Lower leg skin (tissue), 4 donors: ENCODE measurements at regions not wholly inside any gene's neighbourhood (a gene's known extent, or its start where the extent isn't known, plus 50 kb on each side); places are given as distances from the start of the nearest gene placed in this dataset.

Source experiments
- DNase-seq, 2 donors: peaks; one replicate each; pipeline ENCODE4 v3.0.0-alpha.2; 2019; ENCODE audit warnings: low spot score in 2 of 2
- H3K4me3 ChIP-seq: fragments of 200-600 bp; sonication (generic); 2 replicates; pipeline ENCODE4 v1.5.1; 2017; ENCODE audit warnings: mild to moderate bottlenecking, low read depth; ENCODE audit not compliant: poor library complexity, severe bottlenecking
- POLR2A ChIP-seq, 2 donors: fragments of 450-650 bp; IDR thresholded peaks; one replicate each; pipeline ENCODE4 v1.6.1; 2016 to 2017; ENCODE audit warnings: antibody characterized with exemption in 2 of 2, mild to moderate bottlenecking in 1 of 2, moderate library complexity in 1 of 2
- WGBS, 2 donors: methylation state at CpG; one replicate each; pipeline ENCODE4 v1.1.5; 2018; 5-methylcytosine and 5-hydroxymethylcytosine counted together
- intact Hi-C: fragments of 100-400 bp; cut with DNase I; formaldehyde crosslinking; loops from one replicate; pipeline ENCODE4 v1.15.0; 2023; ENCODE audit warnings: low total_unique reads
- TF ChIP-seq, protein P1 (sequence below), 3 donors: fragments of 450-650 bp; IDR thresholded peaks; one replicate each; pipeline ENCODE4 v1.5.1; 2016; ENCODE audit warnings: antibody characterized with exemption in 3 of 3, mild to moderate bottlenecking in 3 of 3, moderate library complexity in 2 of 3

DNA sequence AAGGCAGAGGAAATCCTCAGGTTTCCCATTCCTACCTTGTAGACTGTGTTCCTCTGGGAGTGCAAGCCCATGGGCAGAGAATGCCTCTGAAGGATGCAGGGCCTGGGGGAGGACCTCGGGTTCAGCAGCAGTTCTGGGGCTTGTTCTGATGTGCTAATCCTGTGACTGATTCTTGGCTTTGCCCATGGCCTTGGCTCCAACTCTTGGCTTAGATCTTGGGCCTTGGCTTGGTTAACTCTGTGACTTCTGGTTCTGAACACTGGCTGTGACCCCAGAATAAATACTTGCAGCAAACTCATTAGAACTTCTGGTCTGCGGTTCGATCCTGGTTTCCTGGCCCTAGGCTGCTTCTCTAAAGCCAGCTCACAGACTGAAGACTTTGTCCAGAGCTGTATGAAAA lies 366.9 kb upstream of the ZEB2 start:
- DNase-seq: peak in 1 of 2 donors; percentile 32
- 11 to 14% methylated on average over 3 of the region's 3 CpGs for WGBS, 2 donors
- intact Hi-C loops: no loop called here
- TF ChIP-seq, protein P1, sequence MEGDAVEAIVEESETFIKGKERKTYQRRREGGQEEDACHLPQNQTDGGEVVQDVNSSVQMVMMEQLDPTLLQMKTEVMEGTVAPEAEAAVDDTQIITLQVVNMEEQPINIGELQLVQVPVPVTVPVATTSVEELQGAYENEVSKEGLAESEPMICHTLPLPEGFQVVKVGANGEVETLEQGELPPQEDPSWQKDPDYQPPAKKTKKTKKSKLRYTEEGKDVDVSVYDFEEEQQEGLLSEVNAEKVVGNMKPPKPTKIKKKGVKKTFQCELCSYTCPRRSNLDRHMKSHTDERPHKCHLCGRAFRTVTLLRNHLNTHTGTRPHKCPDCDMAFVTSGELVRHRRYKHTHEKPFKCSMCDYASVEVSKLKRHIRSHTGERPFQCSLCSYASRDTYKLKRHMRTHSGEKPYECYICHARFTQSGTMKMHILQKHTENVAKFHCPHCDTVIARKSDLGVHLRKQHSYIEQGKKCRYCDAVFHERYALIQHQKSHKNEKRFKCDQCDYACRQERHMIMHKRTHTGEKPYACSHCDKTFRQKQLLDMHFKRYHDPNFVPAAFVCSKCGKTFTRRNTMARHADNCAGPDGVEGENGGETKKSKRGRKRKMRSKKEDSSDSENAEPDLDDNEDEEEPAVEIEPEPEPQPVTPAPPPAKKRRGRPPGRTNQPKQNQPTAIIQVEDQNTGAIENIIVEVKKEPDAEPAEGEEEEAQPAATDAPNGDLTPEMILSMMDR (IDR thresholded peaks at IDR 0.05): no peak
- TF ChIP-seq POLR2A (IDR thresholded peaks at IDR 0.05): no peak
- H3K4me3 ChIP-seq: no peak overlapping the region

DNA sequence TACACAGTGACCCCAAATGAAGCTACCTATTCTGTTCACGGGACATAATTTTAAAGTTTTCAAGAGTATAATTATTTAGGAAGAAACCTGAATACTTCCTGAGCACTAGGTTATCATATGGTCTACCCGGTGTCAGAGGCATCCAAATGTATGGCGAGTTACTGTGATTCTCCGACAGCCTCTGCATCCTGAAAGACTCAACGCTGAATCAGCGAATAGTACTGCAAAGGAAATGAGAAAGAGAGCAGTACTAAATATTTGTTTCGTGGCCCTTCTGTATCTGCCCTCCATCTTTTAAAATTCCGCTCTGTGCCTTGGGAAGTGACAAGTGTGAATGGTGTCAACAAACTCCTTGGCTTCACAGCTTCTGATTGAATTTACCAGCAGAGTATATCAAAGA lies 358.0 kb upstream of the ZEB2 start:
- no peak overlapping the region for H3K4me3 ChIP-seq
- no peak for DNase-seq
- WGBS, 2 donors: 94 to 96% methylated on average over 8 of the region's 8 CpGs
- TF ChIP-seq, protein P1 (IDR thresholded peaks at IDR 0.05): no peak
- no peak for TF ChIP-seq POLR2A (IDR thresholded peaks at IDR 0.05)
- intact Hi-C loops: no loop called here

DNA sequence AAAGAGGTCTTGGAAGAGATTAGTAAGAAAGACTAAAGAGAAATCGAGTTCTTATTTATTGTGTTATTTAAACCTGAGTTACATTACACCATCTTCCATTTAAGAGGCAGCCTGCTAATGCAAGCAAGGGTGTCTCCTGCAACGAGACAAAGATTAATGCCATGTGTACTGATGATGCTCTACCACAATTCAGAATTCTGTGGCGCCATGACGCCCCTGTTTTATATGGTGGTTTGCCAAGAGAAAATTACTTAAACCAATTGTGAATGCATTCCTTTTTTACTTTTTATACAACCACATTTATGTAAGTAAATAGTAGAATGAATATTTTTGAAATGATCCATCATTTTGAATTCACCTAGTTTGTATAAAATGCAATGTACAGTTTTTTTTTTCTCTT lies 356.1 kb upstream of the ZEB2 start:
- 76 to 83% methylated on average over 4 of the region's 4 CpGs for WGBS, 2 donors
- TF ChIP-seq, protein P1 (IDR thresholded peaks at IDR 0.05): no peak
- no peak for TF ChIP-seq POLR2A (IDR thresholded peaks at IDR 0.05)
- no peak for DNase-seq
- H3K4me3 ChIP-seq: no peak overlapping the region
- intact Hi-C loops: no loop called here

DNA sequence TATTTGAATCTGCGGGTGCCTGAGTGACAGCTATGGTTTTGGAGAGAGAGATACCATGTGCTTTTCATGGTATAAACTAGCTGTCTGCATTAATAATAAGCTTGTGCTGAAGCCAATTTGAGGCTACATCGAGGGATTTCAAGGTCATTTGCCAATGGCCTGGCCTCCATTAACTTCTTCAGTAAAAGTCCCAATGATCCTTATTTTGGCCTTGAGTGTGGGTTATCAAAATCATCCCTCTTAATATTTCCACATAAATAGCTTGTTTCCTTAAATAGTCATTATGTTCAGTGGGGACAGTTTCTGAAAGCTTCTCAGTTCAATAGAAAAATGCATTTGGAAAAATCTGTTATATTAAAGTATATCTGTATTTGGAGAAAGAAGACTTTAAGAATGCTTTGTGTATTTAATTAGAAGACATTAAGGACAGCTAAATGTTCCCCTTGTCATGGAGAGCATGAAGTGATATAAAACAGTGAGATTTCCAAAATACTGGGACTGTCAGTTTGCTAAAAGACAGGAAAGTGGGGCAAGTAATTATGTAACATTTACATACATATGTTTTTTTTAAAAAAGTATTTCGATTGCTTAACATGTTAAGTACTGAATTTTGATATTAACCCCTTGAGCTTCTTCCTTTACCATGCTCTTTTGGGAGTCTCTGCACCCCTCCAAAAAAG lies 355.5 kb upstream of the ZEB2 start:
- intact Hi-C loops: no loop called here
- 54 to 55% methylated on average over 3 of the region's 3 CpGs for WGBS, 2 donors
- TF ChIP-seq, protein P1 (IDR thresholded peaks at IDR 0.05): no peak
- no peak for TF ChIP-seq POLR2A (IDR thresholded peaks at IDR 0.05)
- H3K4me3 ChIP-seq: no peak overlapping the region
- no peak for DNase-seq

DNA sequence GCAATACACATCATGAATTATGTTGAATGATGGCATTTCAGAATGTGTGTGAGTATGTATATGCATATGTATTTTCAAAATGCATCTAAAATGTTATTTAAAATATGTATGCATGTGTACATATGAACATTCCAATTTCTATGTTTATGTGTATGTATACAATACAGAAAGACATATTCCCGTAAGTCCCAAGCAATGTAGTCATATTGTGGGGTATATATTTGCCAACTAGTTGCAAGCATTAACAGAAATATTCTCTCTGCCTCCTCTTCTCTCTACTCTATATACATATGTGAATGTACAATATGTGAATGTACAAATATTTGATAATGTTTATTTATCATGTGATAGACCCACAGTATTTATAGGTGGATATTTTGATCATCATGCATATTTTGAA lies 345.8 kb upstream of the ZEB2 start:
- no peak for TF ChIP-seq POLR2A (IDR thresholded peaks at IDR 0.05)
- TF ChIP-seq, protein P1 (IDR thresholded peaks at IDR 0.05): no peak
- DNase-seq: no peak
- H3K4me3 ChIP-seq: no peak overlapping the region
- WGBS, 2 donors: 94 to 100% methylated on average over 1 of the region's 1 CpG
- intact Hi-C loops: no loop called here

DNA sequence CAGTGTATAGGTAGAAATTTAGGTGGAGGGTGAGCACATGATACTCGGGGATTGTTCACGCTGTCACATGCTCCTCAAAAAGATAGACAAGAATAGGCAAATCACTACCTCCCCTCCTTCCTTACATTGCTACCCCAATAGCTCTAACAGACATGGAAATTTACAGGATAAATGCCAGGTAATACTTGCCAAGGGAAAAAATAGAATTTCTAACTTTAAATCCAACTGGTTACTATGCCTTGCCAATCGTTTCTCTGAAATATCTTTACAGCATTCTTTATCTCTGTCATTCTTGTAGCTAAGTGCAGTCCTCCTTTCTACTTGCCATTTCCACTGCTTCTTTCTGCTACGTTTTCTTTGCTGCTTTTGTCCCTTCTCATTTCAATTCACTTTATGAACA lies 339.8 kb upstream of the ZEB2 start:
- no peak for DNase-seq
- H3K4me3 ChIP-seq: no peak overlapping the region
- TF ChIP-seq POLR2A (IDR thresholded peaks at IDR 0.05): no peak
- TF ChIP-seq, protein P1 (IDR thresholded peaks at IDR 0.05): no peak
- WGBS, 2 donors: 71 to 74% methylated on average over 4 of the region's 4 CpGs
- intact Hi-C loops: no loop called here
